SJCRH30 (cell line): ENCODE measurements at regions not wholly inside any gene's neighbourhood (a gene's known extent, or its start where the extent isn't known, plus 50 kb on each side); places are given as distances from the start of the nearest gene placed in this dataset.
"Not testable (repeated sequence)": the region's sequence is repeated elsewhere in the genome, so short reads cannot be mapped to it uniquely, and the experiment has no call there.

ENCODE experiments used
- DNase-seq, 2 experiments: peaks; one replicate each; pipeline ENCODE4 v3.0.0-alpha.2; 2015 to 2020
- H3K27ac ChIP-seq: fragments of 250-450 bp; sonication (Bioruptor Pico); 2 replicates; pipeline ENCODE4 v1.5.1; 2020; ENCODE audit warnings: mild to moderate bottlenecking, moderate library complexity
- H3K27me3 ChIP-seq: fragments of 250-450 bp; sonication (Bioruptor Pico); 2 replicates; pipeline ENCODE4 v1.5.1; 2020; ENCODE audit warnings: mild to moderate bottlenecking, moderate library complexity
- H3K36me3 ChIP-seq: fragments of 250-450 bp; sonication (Bioruptor Pico); 2 replicates; pipeline ENCODE4 v1.5.1; 2020; ENCODE audit warnings: mild to moderate bottlenecking, moderate library complexity
- H3K4me1 ChIP-seq: fragments of 250-450 bp; sonication (Bioruptor Pico); 2 replicates; pipeline ENCODE4 v1.5.1; 2020; ENCODE audit warnings: mild to moderate bottlenecking, moderate library complexity
- H3K4me3 ChIP-seq: fragments of 250-450 bp; sonication (Bioruptor Pico); 2 replicates; pipeline ENCODE4 v1.5.1; 2020; ENCODE audit warnings: mild to moderate bottlenecking, moderate library complexity
- H3K9me3 ChIP-seq: fragments of 250-450 bp; sonication (Bioruptor Pico); replicated peaks from 2 replicates; pipeline ENCODE4 v1.5.1; 2020; ENCODE audit warnings: mild to moderate bottlenecking, moderate library complexity

- H3K27ac ChIP-seq, result no peak overlapping the region
- H3K36me3 ChIP-seq, result no peaks in the 10 kb centered on the region
- no peaks in the 10 kb centered on the region for H3K9me3 ChIP-seq
- H3K27me3 ChIP-seq, result no peaks in the 10 kb centered on the region; the same call in 1 of the 2 replicates
- H3K4me1 ChIP-seq, result no peaks in the 10 kb centered on the region
- no peak for DNase-seq
- no peak overlapping the region for H3K4me3 ChIP-seq
These were observed 381.1 kb downstream of the OXSM start for GRCh38 chr3:26171006-26171405.

- Histone ChIP-seq H3K27me3 (peaks cover 9% of the 10 kb centered on the region; the same call in 1 of the 2 replicates), H3K9me3 (peaks cover 9% of the 10 kb centered on the region; the same call in 1 of the 2 replicates), H3K4me1 (no peaks in the 10 kb centered on the region), H3K36me3 (no peaks in the 10 kb centered on the region), H3K27ac (no peak overlapping the region), H3K4me3 (no peak overlapping the region)
- no peak for DNase-seq
These were observed 401.7 kb downstream of the OXSM start for GRCh38 chr3:26191556-26191955.

DNA sequence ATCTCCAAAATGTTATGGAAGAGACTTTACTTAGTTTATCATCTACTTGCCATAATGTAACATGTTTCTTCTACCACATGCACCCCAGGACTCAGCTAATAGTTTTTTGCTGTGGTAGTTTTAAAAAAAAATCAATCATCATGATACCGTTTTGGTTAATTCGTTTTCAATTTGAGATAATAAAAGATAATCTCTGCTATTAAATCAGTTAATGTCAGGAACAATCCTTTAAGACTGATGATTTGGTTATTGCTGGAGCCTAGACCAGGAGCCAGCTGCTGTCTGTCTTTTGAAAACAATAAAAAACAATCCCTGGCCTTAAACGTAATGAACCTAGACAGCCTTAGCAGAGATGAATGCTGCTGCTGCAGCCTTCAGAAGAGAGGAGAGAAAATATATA lies 403.7 kb downstream of the OXSM start:
- no peak overlapping the region for H3K27ac ChIP-seq
- peaks cover 9% of the 10 kb centered on the region; the same call in 1 of the 2 replicates for H3K9me3 ChIP-seq
- no peaks in the 10 kb centered on the region for H3K4me1 ChIP-seq
- no peaks in the 10 kb centered on the region for H3K36me3 ChIP-seq
- no peak for DNase-seq
- H3K27me3 ChIP-seq, result peaks cover 16% of the 10 kb centered on the region; the same call in 1 of the 2 replicates
- no peak overlapping the region for H3K4me3 ChIP-seq

- Histone ChIP-seq H3K9me3 (peaks cover 4% of the 10 kb centered on the region; the same call in 1 of the 2 replicates), H3K27me3 (peaks cover 18% of the 10 kb centered on the region; the same call in 1 of the 2 replicates), H3K4me3 (no peak overlapping the region), H3K4me1 (no peaks in the 10 kb centered on the region), H3K36me3 (no peaks in the 10 kb centered on the region), H3K27ac (no peak overlapping the region)
- no peak for DNase-seq
These were observed 406.9 kb downstream of the OXSM start for GRCh38 chr3:26196781-26197180.

DNA sequence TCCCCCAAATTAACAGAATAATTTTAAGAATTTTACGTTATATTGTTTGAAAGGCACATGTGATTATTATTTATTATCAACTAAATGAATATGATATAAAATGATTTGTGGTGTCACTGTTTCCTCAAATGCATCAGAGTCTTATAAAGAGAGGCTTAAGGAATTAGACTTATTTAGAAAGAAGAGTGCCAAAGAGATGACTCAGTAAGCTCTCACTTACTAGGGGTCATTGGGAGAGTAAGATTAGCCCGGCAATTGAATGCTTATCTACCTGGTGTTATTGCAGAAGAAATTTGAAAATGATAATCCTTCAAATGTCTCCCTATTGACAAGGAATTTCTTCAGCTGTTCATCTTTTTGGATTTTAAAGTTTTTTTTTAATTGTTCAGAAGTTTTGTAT lies 408.7 kb downstream of the OXSM start:
- no peaks in the 10 kb centered on the region for H3K36me3 ChIP-seq
- no peaks in the 10 kb centered on the region for H3K4me1 ChIP-seq
- peaks cover 4% of the 10 kb centered on the region; the same call in 1 of the 2 replicates for H3K9me3 ChIP-seq
- no peak overlapping the region for H3K4me3 ChIP-seq
- H3K27me3 ChIP-seq, result peaks cover 14% of the 10 kb centered on the region; the same call in 1 of the 2 replicates
- no peak overlapping the region for H3K27ac ChIP-seq
- DNase-seq, result no peak

DNA sequence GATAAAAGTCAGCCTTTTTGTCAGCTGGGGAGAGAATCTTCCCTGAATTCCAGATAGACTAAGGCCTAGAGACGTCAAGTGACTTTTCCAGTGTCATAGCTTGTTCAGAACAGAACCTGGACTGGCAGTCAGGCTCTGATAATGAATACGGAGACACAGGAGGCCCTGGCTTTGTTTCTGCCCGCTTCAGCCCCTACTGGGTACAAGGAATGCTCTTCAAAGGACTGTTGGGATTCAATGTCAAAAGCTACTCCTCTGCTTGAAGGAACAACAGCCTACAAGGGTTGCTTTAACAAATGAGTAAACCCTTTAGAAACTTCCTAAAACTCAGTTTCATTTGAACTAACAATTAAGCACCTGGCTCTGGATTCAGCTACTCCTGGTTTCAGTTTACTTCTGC lies 412.3 kb downstream of the OXSM start:
- H3K9me3 ChIP-seq, result no peaks in the 10 kb centered on the region
- H3K4me1 ChIP-seq, result no peaks in the 10 kb centered on the region
- peaks cover 11% of the 10 kb centered on the region; the same call in 1 of the 2 replicates for H3K27me3 ChIP-seq
- H3K27ac ChIP-seq, result no peak overlapping the region
- H3K4me3 ChIP-seq, result no peak overlapping the region
- no peak for DNase-seq
- H3K36me3 ChIP-seq, result no peaks in the 10 kb centered on the region

DNA sequence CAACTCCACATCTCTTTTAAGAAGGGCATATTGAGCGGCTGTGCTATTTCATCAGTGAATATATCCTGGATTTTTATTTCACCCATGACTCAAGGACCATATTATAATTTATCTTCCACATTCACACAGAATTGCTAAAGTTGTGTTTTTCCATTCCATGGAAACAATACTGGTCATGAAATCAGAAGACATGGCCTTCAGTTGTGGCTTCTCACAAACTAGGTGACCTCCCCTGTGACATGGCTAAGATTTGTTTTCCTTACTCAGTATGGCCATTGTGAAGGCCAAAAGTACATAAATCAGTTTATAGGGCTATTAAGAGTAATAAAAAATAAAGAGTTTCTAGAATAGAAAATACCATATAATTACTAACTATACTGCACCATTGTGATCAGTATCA lies 415.6 kb downstream of the OXSM start:
- H3K4me1 ChIP-seq, result no peaks in the 10 kb centered on the region
- no peaks in the 10 kb centered on the region; the same call in 1 of the 2 replicates for H3K27me3 ChIP-seq
- H3K27ac ChIP-seq, result no peak overlapping the region
- H3K36me3 ChIP-seq, result no peaks in the 10 kb centered on the region
- no peak for DNase-seq
- no peak overlapping the region for H3K4me3 ChIP-seq
- no peaks in the 10 kb centered on the region for H3K9me3 ChIP-seq

GRCh38 chr3:26208201-26208600 lies 414.4 kb upstream of the LRRC3B start:
- H3K4me3 ChIP-seq, result no peak overlapping the region
- no peaks in the 10 kb centered on the region for H3K9me3 ChIP-seq
- no peak for DNase-seq
- H3K36me3 ChIP-seq, result no peaks in the 10 kb centered on the region
- no peaks in the 10 kb centered on the region for H3K27me3 ChIP-seq
- H3K27ac ChIP-seq, result no peak overlapping the region
- no peaks in the 10 kb centered on the region for H3K4me1 ChIP-seq

DNA sequence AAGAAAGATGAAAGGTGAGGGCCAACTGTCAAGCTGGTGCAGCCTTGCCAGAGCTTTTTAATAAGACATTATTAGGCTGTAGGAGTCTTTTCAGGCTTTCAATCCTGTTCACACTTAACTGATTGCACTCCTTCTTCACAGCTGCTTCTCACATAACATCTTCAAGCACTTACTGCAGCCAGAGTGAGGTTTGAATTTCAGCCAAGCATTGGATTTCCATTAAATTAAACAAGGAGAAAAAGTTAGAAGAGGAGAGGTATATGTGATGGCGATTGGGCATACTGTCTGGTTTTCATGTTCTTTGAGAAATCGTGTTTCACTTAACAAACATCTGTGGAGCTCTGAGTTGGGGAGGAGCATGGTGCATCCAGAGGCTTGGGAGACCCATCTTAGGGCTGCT lies 392.8 kb upstream of the LRRC3B start:
- no peaks in the 10 kb centered on the region for H3K36me3 ChIP-seq
- no peaks in the 10 kb centered on the region for H3K4me1 ChIP-seq
- no peak for DNase-seq
- H3K4me3 ChIP-seq, result no peak overlapping the region
- H3K27me3 ChIP-seq, result no peaks in the 10 kb centered on the region; the same call in 1 of the 2 replicates
- no peak overlapping the region for H3K27ac ChIP-seq
- H3K9me3 ChIP-seq, result no peaks in the 10 kb centered on the region

GRCh38 chr3:26233374-26233773 lies 389.2 kb upstream of the LRRC3B start:
- H3K4me3 ChIP-seq, result no peak overlapping the region
- DNase-seq, result no peak
- H3K27ac ChIP-seq, result no peak overlapping the region
- no peaks in the 10 kb centered on the region for H3K4me1 ChIP-seq
- no peaks in the 10 kb centered on the region for H3K9me3 ChIP-seq
- H3K36me3 ChIP-seq, result no peaks in the 10 kb centered on the region
- no peaks in the 10 kb centered on the region; the same call in 1 of the 2 replicates for H3K27me3 ChIP-seq

DNA sequence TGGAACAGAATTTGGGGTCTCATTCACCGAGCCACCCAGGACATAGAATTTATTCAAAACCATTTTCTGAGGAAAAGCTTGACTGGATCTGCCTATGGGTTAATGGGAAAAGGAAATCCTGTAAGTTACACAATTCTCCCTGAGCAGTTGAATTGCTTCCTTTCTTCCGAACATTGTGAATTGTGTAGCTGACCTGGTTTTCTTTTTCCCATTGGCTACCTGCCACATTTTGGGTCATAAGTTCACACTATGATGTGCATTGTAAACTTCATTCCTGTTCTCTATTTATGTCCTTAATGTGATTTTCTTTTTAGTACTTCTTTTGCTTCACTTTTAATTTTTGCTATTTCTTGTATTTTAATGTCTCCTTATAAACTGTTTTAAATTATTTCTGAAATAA lies 386.0 kb upstream of the LRRC3B start:
- no peak overlapping the region for H3K27ac ChIP-seq
- H3K27me3 ChIP-seq, result no peaks in the 10 kb centered on the region
- peak in 1 of 2 experiments; percentile 12 for DNase-seq
- H3K4me1 ChIP-seq, result no peaks in the 10 kb centered on the region
- no peaks in the 10 kb centered on the region; the same call in 1 of the 2 replicates for H3K9me3 ChIP-seq
- H3K36me3 ChIP-seq, result no peaks in the 10 kb centered on the region
- no peak overlapping the region for H3K4me3 ChIP-seq

- Histone ChIP-seq H3K27ac (no peak overlapping the region), H3K4me1 (no peaks in the 10 kb centered on the region), H3K9me3 (no peaks in the 10 kb centered on the region; the same call in 1 of the 2 replicates), H3K4me3 (no peak overlapping the region), H3K36me3 (no peaks in the 10 kb centered on the region), H3K27me3 (no peaks in the 10 kb centered on the region)
- DNase-seq, result no peak
These were observed 385.4 kb upstream of the LRRC3B start for GRCh38 chr3:26237036-26237682.

- H3K4me1 ChIP-seq, H3K9me3 ChIP-seq, H3K27ac ChIP-seq, H3K4me3 ChIP-seq, H3K36me3 ChIP-seq, H3K27me3 ChIP-seq, DNase-seq: not testable (repeated sequence)
These were observed 378.0 kb upstream of the LRRC3B start for GRCh38 chr3:26244586-26244985.

- Histone ChIP-seq H3K27me3 (peaks cover 9% of the 10 kb centered on the region; the same call in 1 of the 2 replicates), H3K9me3 (no peaks in the 10 kb centered on the region), H3K36me3 (no peaks in the 10 kb centered on the region), H3K4me3 (no peak overlapping the region), H3K4me1 (no peaks in the 10 kb centered on the region), H3K27ac (no peak overlapping the region)
- no peak for DNase-seq
These were observed 377.3 kb upstream of the LRRC3B start for GRCh38 chr3:26245236-26245635.

- Histone ChIP-seq H3K9me3 (no peaks in the 10 kb centered on the region), H3K4me3 (no peak overlapping the region), H3K4me1 (no peaks in the 10 kb centered on the region), H3K27ac (no peak overlapping the region), H3K27me3 (peaks cover 9% of the 10 kb centered on the region; the same call in 1 of the 2 replicates), H3K36me3 (no peaks in the 10 kb centered on the region)
- DNase-seq, result no peak
These were observed 375.7 kb upstream of the LRRC3B start for GRCh38 chr3:26246901-26247300.

- H3K9me3 ChIP-seq, result no peaks in the 10 kb centered on the region
- H3K36me3 ChIP-seq, result no peaks in the 10 kb centered on the region
- no peak overlapping the region for H3K27ac ChIP-seq
- no peaks in the 10 kb centered on the region for H3K4me1 ChIP-seq
- H3K4me3 ChIP-seq, result no peak overlapping the region
- no peak for DNase-seq
- peaks cover 9% of the 10 kb centered on the region; the same call in 1 of the 2 replicates for H3K27me3 ChIP-seq
These were observed 374.9 kb upstream of the LRRC3B start for GRCh38 chr3:26247712-26248111.
